HG03064 (cell line): ENCODE measurements at regions not wholly inside any gene's neighbourhood (a gene's known extent, or its start where the extent isn't known, plus 50 kb on each side); places are given as distances from the start of the nearest gene placed in this dataset.
"Not testable (repeated sequence)": the region's sequence is repeated elsewhere in the genome, so short reads cannot be mapped to it uniquely, and the experiment has no call there.

Experiments
- ATAC-seq: cut with Tn5 transposase; IDR thresholded peaks from one replicate; pipeline ENCODE4 v1.9.1; 2021; ENCODE audit warnings: low read depth; ENCODE audit not compliant: unreplicated experiment

GRCh38 chr9:100639854-100640253, 62.0 kb downstream of the CAVIN4 start:
- ATAC-seq, result no peak

GRCh38 chr9:100640447-100641050, 62.7 kb downstream of the CAVIN4 start:
- no peak for ATAC-seq

GRCh38 chr9:100641166-100641565, 63.3 kb downstream of the CAVIN4 start:
- ATAC-seq, result no peak

DNA sequence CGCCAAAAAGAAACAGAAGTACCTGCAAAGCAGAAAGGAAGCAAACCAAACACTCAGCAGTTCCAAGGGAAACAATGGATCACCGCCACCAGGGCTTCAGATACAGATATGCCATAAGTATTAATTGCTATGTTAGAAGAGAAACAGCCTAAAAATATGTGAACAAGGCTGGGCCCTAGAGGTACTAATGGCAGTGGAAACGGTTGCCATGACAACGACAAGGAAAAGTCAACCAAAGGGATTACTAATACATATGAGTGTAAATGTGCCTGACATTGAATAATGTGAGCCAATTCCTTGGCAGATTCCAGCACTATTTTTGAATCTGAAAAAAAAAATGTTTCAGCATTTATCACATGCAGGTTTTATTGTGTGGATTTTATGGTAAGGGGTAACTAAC, 75.0 kb downstream of the CAVIN4 start:
- ATAC-seq, result no peak

DNA sequence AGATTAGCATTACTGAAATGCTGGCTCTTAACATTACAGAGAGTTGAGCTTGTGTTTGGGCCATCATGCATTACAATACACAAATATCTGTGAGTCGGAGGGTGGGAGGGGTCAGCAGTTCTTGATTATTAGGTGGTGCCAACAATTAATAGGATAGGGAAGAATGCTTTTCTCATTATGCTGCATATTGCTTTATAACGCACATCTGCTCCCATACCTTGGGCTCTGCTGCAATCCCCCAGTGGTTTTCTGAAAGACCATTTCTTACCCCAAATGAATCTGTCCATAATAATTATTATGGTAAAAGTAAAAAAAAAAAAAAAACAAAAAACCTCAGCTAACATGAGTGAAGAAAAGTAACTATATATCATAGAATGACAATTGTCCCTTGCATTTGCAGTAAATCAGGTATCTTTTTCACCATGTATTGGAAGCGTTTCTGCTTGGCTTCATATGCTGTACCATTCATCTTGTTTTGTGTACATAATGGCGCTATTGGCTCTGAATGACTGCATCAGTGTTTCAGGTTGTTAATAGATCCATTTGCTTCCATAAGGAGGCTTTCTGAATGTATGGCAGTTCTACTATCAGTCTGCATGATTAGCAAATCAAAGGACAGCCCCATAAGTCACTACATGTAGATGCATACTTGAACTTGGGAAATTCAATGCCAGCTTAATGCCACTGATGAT, 75.9 kb downstream of the CAVIN4 start:
- no peak for ATAC-seq

GRCh38 chr9:100656851-100657250, 79.0 kb downstream of the CAVIN4 start:
- not testable (repeated sequence) for ATAC-seq

GRCh38 chr9:100661668-100662067, 83.8 kb downstream of the CAVIN4 start:
- ATAC-seq, result no peak

GRCh38 chr9:100662122-100662521, 84.2 kb downstream of the CAVIN4 start:
- ATAC-seq, result no peak

DNA sequence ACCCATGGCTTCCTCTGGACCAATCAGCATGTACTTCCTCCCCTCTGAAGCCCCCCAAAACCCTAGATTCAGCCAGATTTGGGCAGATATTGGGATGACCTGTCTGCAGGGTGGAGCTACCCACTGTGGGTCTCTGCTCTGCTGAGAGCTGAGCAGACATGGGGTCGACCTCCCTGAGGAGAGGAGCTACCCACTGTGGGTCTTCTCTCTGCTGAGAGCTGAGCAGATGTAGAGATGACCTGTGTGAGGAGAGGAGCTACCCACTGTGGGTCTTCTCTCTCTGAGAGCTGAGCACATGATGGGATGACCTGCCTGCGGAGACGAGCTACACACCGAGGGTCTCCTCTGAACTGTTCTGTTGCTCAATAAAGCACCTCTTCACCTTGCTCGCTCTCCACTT, 89.6 kb downstream of the CAVIN4 start:
- no peak for ATAC-seq

DNA sequence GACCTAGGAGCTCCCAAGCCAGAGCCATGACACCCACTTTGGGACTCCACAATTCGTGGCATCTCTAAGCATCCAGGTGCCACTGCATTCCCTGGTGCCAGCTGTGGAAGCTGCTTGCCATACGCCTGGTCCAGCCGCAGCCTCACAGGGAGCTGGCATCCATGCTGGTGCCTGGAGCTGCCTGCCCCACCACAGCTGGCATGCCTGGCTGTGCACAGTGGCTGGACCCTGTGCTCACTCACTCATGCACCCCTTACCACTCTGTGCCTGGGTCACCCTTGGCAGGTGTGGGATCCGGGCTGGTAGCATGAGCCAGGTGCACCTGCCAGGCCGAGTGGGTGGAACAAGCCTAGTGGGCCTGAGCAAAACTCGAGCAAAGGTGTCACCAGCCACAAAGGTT, 90.1 kb downstream of the CAVIN4 start:
- no peak for ATAC-seq

DNA sequence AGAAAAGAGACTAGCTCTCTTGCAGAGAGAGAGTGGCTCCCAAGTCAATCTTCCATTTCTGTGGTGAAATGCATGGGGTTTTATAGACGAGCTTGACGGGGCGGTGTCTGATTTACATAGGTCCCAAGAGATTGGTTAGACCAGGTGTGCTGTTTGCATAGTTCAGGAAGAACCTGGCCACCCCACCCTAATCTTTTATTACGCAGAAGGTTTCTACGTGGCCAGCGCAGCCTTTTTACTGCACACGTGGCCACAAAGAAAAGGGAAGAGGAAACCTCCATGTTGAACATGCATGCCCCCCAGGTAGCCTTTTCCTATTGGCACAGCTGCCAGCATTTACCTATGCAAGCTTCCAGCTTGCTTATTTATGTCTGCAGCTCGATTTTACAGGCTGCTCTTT, 92.1 kb downstream of the CAVIN4 start:
- ATAC-seq, result no peak

DNA sequence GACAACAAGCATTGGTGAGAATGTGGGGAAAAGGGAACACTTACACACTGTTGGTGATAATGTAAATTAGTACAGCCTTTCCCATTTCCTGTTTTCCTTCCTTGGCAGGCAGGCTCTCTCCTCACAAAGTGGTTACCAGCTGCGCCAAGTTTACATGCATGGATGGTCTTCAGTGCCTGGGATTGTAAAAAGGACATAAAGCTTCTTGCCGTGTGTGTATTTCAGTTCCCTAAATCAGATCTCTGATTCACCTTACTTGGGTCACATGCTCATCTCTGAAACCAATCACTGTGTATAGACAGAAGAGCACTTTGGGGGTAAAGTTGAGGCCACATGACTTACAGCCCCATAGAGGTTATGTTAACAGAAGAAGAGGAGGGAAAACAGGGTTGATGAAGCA, 92.8 kb downstream of the CAVIN4 start:
- no peak for ATAC-seq

DNA sequence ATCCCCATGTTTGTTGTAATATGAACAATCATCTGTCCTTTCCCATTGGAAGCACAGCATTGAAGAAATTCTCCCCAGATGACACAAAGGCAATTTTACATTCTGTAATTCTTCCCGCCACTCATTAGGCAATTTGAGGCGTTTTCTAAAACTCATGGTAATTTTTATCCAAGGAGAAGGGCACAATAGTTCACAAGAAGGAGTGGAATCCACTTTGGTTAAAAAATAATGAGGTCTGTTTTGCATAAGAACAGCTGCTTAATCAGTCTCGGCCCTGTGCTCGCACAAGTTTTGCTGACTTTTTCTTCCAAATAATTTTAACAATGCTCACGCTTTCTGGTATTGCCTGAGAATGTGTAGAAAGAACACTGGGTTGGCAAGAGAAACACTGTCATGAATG, 94.0 kb downstream of the CAVIN4 start:
- ATAC-seq, result no peak

GRCh38 chr9:100673249-100673648, 95.4 kb downstream of the CAVIN4 start:
- no peak for ATAC-seq

DNA sequence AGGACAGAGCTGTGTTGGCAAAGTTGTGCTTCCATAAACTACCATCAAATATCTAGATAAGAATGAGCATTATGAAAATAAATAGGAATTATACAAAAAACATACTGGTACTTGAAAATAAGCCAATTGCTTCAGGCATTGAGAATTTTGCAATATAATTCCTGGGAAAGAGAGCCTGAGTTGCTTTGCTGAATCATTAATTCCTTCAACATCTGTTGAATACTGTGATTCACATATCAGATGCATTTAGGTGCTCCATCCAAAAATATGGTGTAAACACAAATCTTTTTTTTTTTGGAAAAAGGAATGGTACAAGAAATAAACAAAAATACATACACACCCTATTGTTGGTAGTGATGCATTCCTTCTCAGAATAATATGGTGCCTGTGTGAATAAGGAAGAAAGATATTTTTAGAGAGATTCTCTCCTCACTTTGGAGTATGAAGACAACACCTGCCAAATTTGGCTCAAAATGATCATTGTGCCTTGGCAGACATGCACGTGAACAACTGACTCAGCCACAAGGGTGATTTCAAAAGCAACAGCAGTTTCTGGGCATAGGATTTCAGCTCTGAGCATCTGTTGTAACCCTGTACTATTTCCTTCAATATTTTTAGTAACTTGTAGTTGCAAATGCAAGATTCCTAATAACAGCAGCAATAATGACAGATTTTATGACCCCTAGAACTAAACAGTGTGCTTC, 96.7 kb downstream of the CAVIN4 start:
- no peak for ATAC-seq

DNA sequence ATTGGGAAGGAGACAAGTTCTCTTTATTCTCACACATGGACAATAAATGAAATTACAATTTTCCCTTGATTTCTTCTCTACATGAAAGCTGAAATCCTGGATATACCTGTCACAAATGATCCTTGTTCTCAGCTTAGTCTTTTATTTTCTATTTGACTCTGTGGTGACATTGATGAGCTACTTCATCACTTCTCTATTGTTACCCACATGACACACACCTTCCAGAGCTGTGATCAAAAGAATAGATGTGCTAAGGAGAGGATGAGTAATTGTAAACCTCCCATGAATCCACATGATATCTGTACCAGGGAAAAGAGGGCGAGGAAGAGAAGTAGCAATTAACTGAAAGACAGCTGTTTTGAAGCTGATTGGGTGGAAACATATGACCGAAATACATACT, 102.0 kb downstream of the CAVIN4 start:
- ATAC-seq, result no peak

DNA sequence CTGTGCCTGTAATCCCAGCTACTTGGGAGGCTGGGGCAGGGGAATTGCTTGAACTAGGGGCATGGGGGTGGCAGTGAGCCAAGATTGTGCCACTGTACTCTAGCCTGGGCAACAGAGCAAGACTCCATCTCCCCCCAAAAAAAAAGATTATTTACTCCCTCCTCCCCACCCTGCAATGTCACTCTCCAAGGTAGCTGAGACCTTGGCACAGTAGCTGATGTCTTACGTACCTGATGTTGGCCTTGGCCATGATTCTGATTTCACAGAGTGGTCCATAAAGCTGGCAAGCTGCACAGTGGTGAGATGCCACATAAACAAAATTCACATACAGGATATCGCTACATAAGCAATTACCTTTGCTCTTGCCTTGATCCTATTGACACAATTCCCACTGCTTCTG, 108.5 kb downstream of the CAVIN4 start:
- no peak for ATAC-seq

DNA sequence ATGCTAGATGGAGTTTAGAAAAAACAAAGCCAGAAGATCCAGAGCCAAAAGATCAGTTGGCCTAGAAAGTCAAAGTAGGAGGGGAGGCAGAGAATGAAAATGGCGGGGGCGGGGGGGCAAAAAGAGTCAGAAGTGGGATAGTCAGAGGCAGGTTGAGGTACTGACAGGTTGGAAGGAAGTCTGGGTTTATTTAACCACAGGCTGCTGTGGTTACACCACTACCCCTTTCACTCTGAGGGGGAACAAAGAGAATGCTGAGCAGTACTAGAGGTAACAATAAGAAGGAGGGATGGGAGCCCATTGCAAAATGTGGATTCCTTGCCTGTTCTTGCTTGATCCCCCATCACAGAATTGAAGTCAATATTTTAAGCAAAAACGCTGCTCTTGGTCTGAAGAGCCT, 111.8 kb downstream of the CAVIN4 start:
- no peak for ATAC-seq

DNA sequence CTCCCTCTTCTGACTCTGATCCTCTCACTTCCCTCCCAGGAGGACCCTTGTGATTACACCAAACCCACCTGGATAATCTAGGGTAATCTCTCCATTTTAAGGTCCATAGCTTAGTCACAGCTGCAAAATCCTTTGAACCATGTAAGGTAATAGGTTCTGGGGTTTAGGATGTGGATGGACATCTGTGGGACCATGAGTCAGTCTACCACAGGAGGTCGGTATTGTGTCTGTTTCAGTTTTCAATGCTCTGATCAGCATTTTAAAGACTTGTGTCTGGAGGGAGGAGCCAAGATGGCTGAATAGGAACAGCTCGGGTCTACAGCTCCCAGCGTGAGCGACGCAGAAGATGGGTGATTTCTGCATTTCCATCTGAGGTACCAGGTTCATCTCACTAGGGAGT, 112.6 kb downstream of the CAVIN4 start:
- no peak for ATAC-seq

GRCh38 chr9:100697339-100697738, 119.5 kb downstream of the CAVIN4 start:
- no peak for ATAC-seq

DNA sequence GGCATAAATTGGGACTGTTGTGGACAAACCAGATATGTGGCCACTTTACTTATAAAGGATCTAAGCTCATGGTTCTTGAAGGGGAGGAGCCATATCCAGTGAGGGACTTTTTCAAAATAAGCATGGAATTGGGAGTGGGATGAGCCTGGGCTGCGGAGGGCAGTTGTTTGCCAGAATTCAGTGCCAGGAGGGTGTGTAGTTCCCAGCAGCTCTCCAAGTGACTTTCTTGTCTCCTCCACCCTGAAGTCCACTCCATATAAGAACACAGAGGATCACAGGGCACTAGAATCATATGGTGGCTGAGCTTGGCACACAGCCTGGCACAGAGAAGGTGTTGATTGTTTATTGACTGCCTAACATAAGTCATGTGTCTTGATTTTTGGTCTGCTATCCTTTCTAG, 121.1 kb downstream of the CAVIN4 start:
- no peak for ATAC-seq

DNA sequence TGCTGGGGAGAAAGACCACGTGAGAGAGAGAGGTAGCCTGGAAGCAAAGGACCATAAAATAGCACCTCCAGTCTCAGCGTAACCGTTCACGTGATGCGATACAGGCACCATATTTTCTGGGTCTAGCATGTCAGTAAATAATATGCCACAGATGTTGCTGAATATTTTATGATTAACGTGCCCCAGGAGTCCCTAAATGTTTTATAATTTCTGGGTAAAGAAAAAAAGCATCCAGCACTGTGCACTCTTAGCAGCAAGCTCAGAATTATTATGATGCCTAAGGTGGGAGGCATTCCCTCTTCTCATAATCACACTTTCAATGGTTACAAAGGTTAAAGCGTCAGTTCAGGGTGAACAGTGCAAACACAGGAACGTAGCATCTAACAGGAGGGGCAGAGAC, 121.8 kb downstream of the CAVIN4 start:
- ATAC-seq, result no peak
